ENCODE measurements at regions not wholly inside any gene's neighbourhood (a gene's known extent, or its start where the extent isn't known, plus 50 kb on each side); places are given as distances from the start of the nearest gene placed in this dataset.

- TF ChIP-seq CTCF (IDR thresholded peaks at IDR 0.05 in 8 of 11, conservative IDR thresholded peaks at IDR 0.05 in 3 of 11): no peak
- TF ChIP-seq POLR2AphosphoS5 (IDR thresholded peaks at IDR 0.05): no peak
- no peak for TF ChIP-seq POLR2A (IDR thresholded peaks at IDR 0.05)
- DNase-seq: no peak
- no peaks in the 10 kb centered on the region for H3K4me1 ChIP-seq
- H3K27ac ChIP-seq: no peak overlapping the region
- intact Hi-C loops (cut with DNase I; ENCODE audit: low total_unique reads): no loop called here
- peaks cover 0 to 27% (median 0%) of the 10 kb centered on the region in 7 donors for H3K27me3 ChIP-seq (replicated peaks in 1 of 7)
- H3K4me3 ChIP-seq: no peak overlapping the region
- H3K36me3 ChIP-seq: no peaks in the 10 kb centered on the region
- H3K9me3 ChIP-seq: peaks cover 0 to 6% (median 0%) of the 10 kb centered on the region in 8 donors
- 87 to 92% (median 90%) methylated on average over 5 of the region's 5 CpGs for WGBS, 5 donors
These were observed 497.5 kb downstream of the TBC1D22A start for GRCh38 chr22:47259990-47260389.

GRCh38 chr22:47259049-47259448 is 496.6 kb downstream of the TBC1D22A start:
- intact Hi-C loops (cut with DNase I; ENCODE audit: low total_unique reads): no loop called here
- 70 to 85% (median 75%) methylated on average over 6 of the region's 6 CpGs for WGBS, 5 donors
- Histone ChIP-seq H3K9me3 (peaks cover 0 to 6% (median 0%) of the 10 kb centered on the region in 8 donors), H3K36me3 (no peaks in the 10 kb centered on the region), H3K27ac (no peak overlapping the region), H3K4me1 (no peaks in the 10 kb centered on the region), H3K4me3 (no peak overlapping the region), H3K27me3 (replicated peaks in 1 of 7) (peaks cover 0 to 25% (median 0%) of the 10 kb centered on the region in 7 donors)
- no peak for TF ChIP-seq POLR2AphosphoS5 (IDR thresholded peaks at IDR 0.05)
- TF ChIP-seq POLR2A (IDR thresholded peaks at IDR 0.05): no peak
- TF ChIP-seq CTCF (IDR thresholded peaks at IDR 0.05 in 8 of 11, conservative IDR thresholded peaks at IDR 0.05 in 3 of 11): no peak
- no peak for DNase-seq

GRCh38 chr22:47257976-47258375 is 495.5 kb downstream of the TBC1D22A start:
- 76 to 86% (median 79%) methylated on average over 9 to 11 of the region's 11 CpGs for WGBS, 5 donors
- Histone ChIP-seq H3K9me3 (peaks cover 0 to 11% (median 0%) of the 10 kb centered on the region in 8 donors), H3K4me3 (no peak overlapping the region), H3K27ac (no peak overlapping the region), H3K4me1 (no peaks in the 10 kb centered on the region), H3K27me3 (replicated peaks in 1 of 7) (peaks cover 0 to 25% (median 0%) of the 10 kb centered on the region in 7 donors), H3K36me3 (no peaks in the 10 kb centered on the region)
- intact Hi-C loops (cut with DNase I; ENCODE audit: low total_unique reads): no loop called here
- TF ChIP-seq CTCF (IDR thresholded peaks at IDR 0.05 in 8 of 11, conservative IDR thresholded peaks at IDR 0.05 in 3 of 11) (no peak), POLR2A (IDR thresholded peaks at IDR 0.05) (no peak)
- DNase-seq: no peak

GRCh38 chr22:47257566-47257965 is 495.1 kb downstream of the TBC1D22A start:
- H3K36me3 ChIP-seq: no peaks in the 10 kb centered on the region
- no peak overlapping the region for H3K27ac ChIP-seq
- WGBS, 5 donors: 65 to 85% (median 78%) methylated on average over 4 to 5 of the region's 5 CpGs
- peaks cover 0 to 25% (median 0%) of the 10 kb centered on the region in 7 donors for H3K27me3 ChIP-seq (replicated peaks in 1 of 7)
- H3K9me3 ChIP-seq: peaks cover 0 to 12% (median 0%) of the 10 kb centered on the region in 8 donors
- intact Hi-C loops (cut with DNase I; ENCODE audit: low total_unique reads): no loop called here
- H3K4me1 ChIP-seq: no peaks in the 10 kb centered on the region
- H3K4me3 ChIP-seq: no peak overlapping the region
- TF ChIP-seq POLR2A (IDR thresholded peaks at IDR 0.05): no peak
- TF ChIP-seq POLR2AphosphoS5 (IDR thresholded peaks at IDR 0.05): no peak
- no peak for TF ChIP-seq CTCF (IDR thresholded peaks at IDR 0.05 in 8 of 11, conservative IDR thresholded peaks at IDR 0.05 in 3 of 11)
- no peak for DNase-seq

Data from spleen (tissue), 11 donors.